ENCODE measurements at regions not wholly inside any gene's neighbourhood (a gene's known extent, or its start where the extent isn't known, plus 50 kb on each side); places are given as distances from the start of the nearest gene placed in this dataset.

DNA sequence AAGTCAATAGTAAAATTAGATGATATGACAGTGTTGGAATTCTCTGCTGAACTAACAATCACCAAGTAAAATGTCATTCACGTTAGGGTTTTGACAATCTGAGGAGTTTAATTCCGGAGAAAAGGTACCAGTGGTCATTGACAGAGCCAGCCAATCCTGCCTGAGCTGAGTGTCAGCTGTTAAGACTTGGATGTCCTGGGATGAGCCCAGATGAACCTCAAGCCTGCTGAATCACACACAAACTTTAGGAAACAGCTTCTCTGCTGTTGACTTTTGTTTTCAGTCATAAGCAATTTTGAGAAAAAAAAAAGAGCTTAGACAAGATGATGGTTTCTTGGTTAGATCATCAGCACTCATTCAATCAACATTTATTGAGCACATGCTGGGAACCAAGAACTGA, 600.0 kb upstream of the SLC39A10 start:
- no peak for DNase-seq (ENCODE audit: low spot score)

DNA sequence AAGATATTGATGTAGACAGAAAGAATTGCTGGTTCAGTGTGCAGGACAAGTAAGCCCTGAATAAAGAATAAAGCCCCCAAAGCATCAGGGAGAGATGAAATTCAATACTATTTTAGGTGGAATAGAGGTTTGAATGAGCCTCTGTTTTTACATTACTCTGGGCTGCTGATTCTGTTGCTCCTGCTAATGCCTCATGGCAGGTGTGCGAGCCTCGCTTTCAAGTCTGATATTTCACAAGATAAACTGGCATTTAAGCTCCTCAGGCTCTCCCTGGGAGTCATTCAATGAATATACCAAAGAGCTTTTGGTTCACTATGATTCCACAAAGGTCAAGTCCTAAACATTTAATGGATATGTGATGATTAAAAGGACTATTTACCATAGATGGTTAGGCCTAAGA, 601.0 kb upstream of the SLC39A10 start:
- DNase-seq (ENCODE audit: low spot score): no peak

DNA sequence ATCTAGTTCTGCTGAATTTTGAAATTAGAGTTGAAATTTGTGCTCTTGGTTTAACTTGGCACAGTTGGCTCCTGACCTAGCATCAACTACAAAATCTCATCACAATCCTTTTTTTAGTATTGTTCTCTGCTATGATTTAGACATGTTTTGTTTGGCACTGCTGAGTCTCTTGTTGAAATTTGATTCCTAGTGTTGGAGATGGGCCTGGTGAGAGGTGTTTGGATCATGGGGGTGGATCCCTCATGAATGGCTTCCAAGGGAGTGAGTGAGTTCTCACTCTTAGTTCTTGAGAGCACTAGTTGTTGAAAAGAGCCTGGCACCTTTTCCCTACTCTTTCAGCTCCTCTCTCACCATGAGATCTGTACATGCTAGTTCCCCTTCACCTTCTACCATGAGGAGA, 605.6 kb upstream of the SLC39A10 start:
- DNase-seq (ENCODE audit: low spot score): no peak

DNA sequence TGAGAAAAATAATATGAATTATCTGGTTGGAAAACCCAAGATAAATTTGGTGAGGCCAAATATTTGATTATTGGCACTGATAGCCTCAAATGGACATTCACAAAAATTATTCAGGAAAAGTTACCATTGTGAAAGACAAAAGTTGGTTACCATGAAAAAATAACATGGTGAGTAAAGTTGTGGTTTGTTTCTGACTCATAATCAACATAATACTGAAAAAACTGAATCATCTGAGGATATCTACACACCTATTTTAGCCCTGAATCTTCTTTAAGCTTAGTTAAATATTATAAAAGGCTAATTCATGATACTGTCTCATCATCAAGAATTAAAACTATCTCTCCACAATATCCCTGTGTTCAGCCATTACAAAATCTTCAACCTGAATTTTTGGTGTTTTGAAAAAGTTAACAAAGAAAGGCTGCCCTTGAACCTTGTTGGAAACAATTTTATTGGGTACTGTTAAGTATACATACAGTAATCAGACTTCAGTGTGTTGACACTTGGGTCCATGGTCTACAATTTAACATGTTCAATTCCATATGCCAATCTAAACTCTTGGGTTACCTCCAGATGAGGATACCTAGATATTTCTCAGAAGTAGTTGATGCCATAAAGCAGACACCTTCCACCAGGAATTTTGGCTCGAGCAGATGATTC, 607.5 kb upstream of the SLC39A10 start:
- no peak for DNase-seq (ENCODE audit: low spot score)

DNA sequence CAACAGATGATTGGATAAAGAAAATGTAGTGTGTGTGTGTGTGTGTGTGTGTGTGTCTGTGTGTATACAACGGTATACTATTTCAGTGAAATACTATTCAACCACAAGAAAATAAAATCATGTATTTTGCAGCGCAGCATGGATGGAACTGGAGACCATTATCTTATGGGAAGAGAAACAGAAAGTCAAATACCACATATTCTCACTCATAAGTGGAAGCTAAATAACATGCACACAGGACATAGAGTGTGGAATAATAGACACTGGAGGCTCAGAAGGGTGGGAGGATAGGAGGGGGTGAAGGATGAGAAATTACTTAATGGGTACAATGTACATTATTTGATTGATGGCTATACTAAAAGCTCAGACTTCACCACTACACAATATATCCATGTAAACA, 609.1 kb upstream of the SLC39A10 start:
- DNase-seq (ENCODE audit: low spot score): no peak

DNA sequence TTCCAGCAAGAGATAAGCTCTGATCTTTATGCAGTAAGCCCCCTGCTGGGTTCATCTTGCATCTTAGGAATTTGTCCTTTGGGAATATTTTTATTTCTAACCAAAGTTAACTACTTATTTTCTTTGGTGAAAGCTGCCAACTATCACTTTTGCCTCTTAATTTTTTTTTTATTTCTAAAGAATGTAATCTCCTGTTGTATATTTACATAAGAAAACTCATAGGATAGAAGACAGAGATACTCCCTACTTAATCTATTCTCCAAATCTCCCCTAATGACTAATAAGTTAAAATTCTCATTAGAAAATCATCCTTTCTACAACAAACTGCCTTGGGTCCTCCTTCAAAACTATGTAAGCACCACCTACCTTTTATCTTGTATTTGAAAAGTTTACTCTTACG, 612.2 kb upstream of the SLC39A10 start:
- no peak for DNase-seq (ENCODE audit: low spot score)

DNA sequence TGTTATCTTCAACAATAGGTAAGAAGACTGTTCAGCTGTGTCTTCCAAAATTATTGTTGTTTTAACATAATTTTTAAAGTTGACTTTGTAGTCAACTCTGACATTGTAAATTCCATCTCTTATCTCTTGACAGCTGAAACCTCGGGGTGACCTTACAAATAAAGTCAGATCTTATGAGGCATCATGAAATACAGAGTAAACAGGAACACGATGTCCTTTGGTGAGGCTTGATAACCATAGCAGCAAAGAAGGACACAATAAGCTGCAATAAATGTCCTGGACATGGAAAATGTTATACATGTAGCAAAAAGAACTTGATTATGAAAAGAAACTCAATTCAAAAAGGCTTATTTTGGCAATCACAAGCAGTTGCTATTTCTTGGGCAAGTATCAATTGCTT, 618.9 kb upstream of the SLC39A10 start:
- no peak for DNase-seq (ENCODE audit: low spot score)

DNA sequence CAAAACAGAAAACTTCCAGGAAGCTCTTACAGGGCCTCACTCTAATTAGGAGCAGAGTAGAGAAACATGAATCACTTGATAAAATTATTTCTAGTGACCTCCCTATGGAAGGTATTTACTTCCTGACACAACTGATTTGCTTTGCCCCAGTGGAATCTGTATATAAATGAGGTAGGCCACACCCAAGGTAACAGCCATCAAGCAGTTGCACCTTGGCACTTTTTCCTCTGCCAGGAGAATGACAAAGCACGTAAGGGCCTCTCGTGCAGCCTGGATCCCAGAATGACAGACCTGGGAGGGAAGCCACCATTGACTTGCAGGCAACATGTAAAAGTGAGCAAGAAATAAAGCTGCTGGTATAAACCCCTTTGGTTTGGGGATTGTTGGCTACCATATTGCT, 620.0 kb upstream of the SLC39A10 start:
- no peak for DNase-seq (ENCODE audit: low spot score)

DNA sequence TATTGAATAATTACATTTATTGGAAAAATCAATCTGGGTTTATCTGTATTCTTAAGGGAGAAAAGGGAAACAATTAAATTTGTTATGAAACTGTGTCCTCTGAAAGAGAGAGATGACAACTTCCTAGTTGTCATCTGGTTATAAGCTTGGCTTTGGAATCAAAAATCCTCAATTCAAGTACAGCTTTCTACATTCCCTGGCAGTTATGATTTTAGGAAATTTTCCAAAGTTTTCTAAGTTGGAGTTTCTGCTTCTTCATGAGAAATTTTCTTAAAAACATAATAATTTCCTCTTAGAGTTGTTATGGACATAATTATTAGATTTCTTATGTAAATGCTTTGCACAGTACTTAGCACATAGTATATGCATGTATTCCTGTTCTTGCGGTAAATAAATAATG, 625.6 kb upstream of the SLC39A10 start:
- DNase-seq (ENCODE audit: low spot score): no peak

DNA sequence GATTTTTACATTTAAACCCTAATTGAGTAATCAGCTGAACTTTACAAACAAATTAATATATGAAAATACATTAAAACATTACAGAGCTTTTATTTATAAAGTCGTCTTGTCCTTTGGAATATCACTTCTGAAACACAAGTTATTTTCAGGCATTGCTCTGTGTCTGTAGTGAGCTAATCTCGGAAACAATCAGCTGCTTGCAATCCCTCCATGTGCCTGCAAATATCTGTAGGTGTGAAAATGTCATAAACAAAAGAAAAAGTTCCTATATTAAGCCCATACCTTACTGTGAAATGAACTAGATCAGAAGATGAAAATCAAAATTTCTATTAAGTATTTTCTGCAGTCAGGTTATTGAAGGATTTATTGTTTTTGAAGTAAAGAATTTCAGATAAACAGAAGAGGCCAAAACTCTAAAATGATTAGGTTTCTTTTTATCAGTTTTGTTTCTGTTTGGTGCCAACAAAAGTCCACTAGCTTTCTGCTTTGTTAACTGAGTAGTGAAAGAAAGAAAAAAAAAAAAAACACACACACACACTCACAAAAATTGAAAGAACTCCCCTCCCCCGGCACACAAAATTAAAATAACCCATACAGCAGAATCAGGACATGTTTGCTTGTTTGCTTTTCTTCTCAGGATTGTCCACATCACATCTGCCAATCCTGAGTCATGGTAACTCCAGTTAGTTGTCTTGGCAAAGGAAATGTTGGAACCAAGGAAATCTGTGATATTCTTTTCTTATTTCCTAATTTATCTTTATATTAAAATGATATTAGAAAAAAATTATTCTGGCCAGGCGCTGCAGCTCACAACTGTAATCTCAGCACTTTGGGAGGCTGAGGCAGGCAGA, 627.0 kb upstream of the SLC39A10 start:
- no peak for DNase-seq (ENCODE audit: low spot score)

DNA sequence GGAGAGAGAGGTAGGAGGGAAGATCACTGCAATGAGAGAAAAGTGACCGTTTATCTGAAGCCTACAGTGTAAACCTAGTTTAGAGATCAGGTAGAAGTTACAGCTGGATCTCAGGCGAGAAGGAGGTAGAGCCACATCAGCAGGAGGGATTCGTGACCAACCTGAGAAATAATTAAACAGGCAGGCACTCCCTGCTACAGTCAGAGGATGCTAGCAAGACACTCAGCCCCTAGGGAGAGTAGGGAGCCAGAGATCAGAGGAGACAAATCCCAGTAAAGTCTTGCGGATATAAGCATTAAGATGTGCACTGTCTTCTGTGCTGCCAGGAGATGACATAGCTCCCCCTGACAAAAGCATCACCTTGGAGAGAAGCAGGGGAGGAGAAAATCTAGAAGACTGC, 629.1 kb upstream of the SLC39A10 start:
- DNase-seq (ENCODE audit: low spot score): no peak

DNA sequence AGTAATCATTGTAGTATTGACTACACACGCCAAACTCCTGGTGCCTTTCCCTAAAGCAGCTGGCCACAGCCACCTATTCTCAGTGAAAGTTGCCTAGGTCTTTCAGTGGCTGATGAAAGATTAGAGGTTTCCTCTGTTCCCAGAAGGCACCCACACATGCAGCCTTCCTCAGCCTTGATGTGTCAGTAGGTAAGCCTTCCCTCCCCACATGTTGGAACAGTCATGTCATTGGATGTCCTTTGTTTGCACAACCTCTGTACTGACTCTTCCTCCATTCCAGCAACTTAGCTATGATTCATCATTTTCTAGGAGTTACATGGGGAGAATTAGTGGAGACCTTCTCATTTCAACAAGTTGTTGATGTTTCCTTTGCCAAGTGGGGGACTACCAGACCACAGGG, 630.8 kb upstream of the SLC39A10 start:
- no peak for DNase-seq (ENCODE audit: low spot score)

DNA sequence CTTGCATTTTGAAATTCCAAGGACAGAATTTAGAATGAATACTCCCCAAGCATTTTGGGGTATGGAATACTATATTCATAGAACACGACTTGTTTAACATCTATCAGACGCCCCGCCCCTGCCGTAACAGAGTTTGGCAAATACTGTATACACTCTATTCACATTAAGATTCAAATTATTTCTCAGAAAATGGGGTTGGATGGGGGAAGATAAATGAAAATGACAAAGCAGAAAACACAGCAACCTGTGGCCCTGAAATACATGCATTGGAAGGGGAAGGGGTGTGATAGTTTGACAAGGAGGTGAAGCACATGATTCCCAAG, 634.6 kb upstream of the SLC39A10 start:
- DNase-seq (ENCODE audit: low spot score): no peak

DNA sequence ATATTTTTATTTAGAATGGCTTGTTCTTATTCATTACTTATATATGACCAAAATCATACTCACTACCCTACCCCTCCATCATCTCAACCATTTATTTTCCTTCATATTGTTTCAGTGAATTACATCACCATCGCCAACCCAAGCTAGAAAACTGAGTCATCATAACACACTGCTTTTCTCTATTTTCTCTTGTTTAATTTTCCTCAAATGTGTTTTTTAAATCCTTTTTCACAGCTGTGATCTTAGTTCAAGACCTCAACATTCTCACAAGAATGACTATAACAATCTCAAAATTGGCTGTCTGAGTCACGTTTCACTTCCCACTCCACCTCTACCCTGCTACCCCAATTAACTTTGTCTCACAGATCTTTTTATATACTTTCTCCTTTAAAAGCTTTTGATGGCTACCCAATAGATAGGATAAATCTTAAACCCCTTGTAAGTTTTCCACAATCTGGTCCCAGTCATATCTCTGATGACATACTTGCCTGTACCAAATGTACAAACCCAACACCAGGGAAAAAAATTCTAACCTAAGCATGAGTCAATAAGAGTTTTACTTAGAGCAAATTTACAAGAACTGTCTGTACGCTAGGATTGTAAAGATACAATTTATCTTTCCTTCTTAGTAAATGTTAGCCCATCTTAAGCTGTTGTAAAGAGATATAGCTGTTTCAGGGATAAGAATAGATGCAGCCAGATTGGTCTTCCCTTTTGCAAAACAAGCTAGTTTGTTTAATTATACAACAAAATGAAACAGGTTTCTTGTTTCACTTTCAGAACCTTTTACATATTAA, 635.1 kb upstream of the SLC39A10 start:
- no peak for DNase-seq (ENCODE audit: low spot score)

DNA sequence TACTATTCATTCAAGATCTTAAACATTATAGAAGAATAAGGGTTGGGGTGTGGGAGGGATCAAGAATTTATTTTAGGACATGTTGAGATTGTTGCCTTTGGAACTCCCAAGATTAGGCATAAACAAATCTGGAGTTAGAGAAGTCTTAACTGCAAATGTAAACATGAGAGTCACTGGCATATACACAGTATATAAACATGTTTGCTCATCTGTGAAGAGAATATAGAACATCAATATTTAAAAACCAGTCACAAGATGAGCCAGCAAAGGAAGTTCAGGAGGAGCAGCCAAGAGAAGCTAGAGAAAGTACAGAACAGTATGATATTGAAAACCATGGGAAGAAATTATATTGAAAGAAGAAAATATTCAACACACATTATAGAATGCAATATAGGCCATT, 638.6 kb upstream of the SLC39A10 start:
- DNase-seq (ENCODE audit: low spot score): no peak

DNA sequence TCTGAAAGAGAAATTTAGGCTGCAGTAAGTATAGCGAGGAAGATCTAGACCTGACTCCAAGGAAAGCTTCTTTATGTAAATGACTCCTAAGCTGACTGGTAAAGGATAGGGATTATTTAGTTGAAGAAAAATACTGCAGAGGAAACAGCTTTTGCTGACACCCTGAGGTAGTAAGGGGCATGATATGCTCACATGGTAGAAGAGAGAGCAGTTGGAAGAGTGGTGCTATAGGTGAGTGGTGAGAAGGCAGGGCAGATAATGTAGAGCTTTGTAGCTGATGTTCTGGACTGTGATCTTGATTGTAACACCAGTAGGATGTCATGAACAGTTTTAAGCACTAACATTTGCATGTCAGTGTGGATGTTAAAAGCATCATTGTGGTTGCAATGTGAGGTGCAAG, 639.1 kb upstream of the SLC39A10 start:
- no peak for DNase-seq (ENCODE audit: low spot score)

DNA sequence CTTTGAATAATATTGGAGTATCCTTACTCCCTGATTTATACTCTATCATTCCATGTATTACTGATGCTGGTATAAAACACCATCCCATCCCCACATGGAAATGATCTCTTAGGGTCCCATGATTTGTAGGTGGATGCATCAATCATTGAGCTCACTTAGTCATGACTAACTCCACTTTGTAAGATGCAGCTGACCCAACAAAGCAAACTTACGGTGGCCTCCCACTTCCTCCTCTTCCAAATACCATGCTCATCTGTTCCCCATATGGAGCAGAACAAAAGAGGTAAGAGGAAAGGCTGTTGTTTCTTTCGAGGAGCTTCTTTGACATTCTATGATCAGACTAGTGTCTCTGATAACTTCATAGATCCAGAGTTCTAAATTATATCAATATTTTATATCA, 640.2 kb upstream of the SLC39A10 start:
- no peak for DNase-seq (ENCODE audit: low spot score)

DNA sequence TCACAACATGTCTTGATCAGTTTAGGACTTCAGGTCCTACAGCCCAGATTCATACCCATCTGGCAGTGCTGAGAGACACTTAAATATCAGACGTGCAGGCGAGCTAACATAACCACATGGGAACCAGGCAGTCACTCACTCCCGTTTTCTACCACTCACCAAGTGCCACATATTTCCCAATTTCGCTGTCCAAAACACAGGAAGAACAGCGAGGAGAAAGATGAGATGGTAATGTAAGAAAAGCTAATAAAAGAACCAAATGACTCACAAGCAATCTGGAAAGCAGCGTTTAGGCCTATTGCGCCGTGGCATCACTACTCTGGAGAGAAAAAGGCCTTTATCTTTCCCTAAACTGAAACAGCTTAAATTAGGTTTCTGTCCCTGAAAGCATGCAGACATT, 647.8 kb upstream of the SLC39A10 start:
- DNase-seq (ENCODE audit: low spot score): no peak

DNA sequence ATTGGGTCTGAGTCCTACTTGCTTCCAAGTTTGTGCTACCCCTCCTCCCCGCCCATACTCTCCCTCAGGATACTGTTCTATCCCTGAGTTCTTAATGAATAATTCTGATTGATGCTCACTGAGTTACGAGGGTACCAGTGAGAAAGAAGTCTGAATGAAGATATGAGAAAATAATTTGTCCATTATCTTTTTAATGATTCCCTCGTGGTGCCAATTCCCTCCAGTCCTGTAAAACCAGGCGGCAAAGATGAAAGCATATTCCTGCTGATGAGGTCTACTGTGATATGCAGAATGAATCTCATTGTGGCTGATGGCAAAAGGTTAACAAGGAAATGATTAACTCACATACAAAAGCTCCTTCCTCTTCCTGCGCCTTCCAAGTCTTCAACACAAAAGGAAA, 650.2 kb upstream of the SLC39A10 start:
- no peak for DNase-seq (ENCODE audit: low spot score)

DNA sequence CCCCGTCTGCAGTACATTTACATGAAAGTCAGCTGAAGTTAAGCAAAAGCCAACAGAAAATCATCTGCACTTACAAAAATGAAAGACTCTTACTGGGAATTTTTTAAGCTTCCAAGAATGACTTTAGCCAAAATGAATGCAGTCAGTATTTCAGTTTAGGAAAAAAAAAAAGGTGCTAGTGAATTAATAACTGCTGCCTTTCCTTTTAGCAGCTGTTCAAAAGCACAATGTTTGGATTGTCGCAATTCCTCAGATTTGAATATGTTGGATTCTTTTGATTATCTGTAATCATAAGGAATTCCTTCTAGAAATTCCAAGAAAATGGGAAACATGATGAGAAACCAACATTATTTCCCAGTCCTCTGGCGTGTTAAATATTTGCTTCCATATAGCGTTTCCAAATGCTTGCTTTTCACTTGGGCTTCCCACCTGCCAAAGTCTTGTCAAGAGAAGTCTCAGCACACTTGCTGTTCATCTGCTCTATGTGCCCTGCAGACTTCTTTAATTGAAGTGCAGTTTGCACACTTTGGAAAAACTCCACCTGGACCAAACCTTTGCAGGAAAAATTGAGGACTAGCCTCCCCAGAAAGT, 653.0 kb upstream of the SLC39A10 start:
- DNase-seq (ENCODE audit: low spot score): no peak

DNA sequence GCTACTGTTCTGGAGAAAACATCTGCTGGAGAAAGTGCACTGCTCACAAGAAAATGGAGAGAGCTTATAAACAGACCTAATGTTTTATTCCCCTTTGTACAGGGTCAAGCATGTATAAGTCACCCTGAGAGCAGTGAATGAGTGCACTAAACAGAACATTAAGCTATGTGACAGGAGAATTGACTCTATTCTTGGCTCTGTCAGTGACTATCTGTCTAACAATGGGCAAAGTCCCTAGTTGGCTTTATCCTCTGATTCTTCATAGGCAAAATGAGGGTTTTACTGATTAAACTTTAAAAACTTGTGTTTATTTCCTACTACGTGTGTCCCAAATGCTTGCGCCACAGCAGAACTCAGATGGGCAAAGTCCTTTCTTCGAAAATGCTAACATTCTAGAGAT, 655.1 kb upstream of the SLC39A10 start:
- no peak for DNase-seq (ENCODE audit: low spot score)

DNA sequence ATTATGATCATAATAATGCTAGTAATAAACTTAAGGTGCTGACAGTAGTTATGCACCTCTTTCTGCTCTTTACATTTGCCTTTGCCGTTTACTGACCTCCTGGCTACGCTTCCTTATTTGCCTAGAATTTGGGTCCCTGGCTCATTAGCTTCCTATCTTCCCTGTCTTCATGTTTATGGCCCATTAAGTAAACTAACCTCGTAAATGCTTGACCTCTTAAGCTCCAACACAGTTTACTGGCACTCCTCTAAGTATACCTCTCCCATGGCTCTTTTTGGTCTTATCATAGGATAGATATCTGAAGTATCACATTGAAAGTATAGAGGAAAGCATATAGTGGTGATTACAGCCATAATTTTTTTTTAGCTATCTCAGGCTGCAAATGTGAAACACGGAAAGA, 657.3 kb upstream of the SLC39A10 start:
- no peak for DNase-seq (ENCODE audit: low spot score)

DNA sequence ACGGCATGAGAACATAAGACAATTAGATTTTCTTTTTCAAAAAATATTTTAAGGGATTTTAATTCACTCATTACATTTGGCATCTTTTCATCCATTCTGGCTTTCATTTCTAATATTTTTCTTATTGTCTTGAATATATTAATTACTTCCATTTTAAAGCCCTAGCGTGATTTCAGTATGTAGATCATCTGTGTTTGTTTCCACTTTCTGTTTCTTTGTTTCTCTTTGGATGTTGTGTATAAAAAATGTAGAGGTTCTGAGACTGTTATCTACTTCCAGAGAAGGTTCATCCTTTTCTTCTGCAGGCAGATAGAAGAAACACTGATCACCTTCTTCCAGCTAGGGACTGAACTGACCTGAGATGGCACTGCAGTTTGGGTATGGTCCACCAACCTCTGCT, 664.4 kb upstream of the SLC39A10 start:
- DNase-seq (ENCODE audit: low spot score): no peak

Data from CD4-positive, alpha-beta T cell treated with Interleukin-6 at 100 ng/mL for 8 hours (primary cell).